ENCODE measurements at regions not wholly inside any gene's neighbourhood (a gene's known extent, or its start where the extent isn't known, plus 50 kb on each side); places are given as distances from the start of the nearest gene placed in this dataset.

DNA sequence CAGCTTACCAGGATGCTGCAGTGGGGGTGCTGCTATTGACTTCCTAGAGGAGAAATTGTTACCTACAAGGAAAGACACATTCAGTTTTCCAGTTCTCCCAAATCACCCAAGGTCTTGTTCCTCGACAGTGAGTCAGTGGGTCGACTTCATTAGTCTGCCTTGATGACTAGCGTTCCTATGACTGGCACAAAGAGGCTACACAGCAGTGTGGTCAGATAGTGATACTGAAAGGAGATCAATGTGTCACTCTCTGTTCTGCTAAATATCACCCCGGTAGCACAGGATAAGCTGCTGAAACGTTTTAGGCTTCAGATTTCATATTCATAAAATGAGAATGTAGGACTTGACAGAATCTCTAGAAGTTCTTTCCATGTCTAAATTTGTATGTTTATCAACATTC, 357.4 kb downstream of the LMX1A start:
- WGBS, 10 experiments: 0 to 93% (median 61%) methylated on average over 1 to 5 of the region's 5 CpGs; no CpG with 5 or more reads in 2 of the 10 experiments
- Histone ChIP-seq H3K4me1 (replicated peaks in 1 of 2) (no peaks in the 10 kb centered on the region), H3K27ac (no peak overlapping the region), H3K4me3 (no peak overlapping the region)
- ATAC-seq (replicated peaks in 6 of 8): no peak
- in situ Hi-C loops (cut with MboI; ENCODE audit: low pct_unique_long_range_greater_than_20kb in 2 of 9, low sequenced_read_pairs in 9 of 9, unreplicated experiment in 9 of 9): no loop called here

DNA sequence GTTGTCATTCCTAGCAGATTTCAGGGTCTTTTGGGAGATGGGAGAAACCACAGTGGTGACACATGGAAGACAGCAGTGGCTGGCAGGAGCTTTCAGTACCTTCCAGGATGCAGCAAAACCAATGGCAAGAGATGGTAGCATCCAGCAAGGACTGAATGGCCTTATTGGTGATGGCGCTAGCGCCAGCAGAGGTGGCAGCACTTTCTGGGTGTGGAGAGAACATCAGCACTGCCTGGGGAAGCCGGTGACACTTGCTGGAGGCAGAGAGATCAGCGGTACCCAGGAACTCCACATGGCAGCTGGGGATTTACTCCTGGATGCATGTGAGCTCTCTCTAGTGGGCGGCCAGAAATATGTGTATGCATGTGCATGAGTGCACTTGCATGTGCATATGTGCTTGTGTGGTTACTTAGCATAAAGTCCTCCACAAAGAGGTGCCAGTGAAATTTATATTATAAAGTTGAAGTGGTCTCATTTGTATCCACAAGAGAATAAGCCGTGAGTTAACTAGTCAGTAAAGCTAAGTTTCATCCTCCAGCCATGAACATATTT, 364.7 kb downstream of the LMX1A start:
- H3K4me1 ChIP-seq (replicated peaks in 1 of 2): no peaks in the 10 kb centered on the region
- in situ Hi-C loops (cut with MboI; ENCODE audit: low pct_unique_long_range_greater_than_20kb in 2 of 9, low sequenced_read_pairs in 9 of 9, unreplicated experiment in 9 of 9): no loop called here
- ATAC-seq (replicated peaks in 6 of 8): peak in 3 of 8 experiments; percentile 36 to 95 (median 78)
- no peak overlapping the region for H3K4me3 ChIP-seq
- H3K27ac ChIP-seq: no peak overlapping the region
- 15 to 100% (median 90%) methylated on average over 1 to 6 of the region's 6 CpGs; no CpG with 5 or more reads in 2 of the 10 experiments for WGBS, 10 experiments

DNA sequence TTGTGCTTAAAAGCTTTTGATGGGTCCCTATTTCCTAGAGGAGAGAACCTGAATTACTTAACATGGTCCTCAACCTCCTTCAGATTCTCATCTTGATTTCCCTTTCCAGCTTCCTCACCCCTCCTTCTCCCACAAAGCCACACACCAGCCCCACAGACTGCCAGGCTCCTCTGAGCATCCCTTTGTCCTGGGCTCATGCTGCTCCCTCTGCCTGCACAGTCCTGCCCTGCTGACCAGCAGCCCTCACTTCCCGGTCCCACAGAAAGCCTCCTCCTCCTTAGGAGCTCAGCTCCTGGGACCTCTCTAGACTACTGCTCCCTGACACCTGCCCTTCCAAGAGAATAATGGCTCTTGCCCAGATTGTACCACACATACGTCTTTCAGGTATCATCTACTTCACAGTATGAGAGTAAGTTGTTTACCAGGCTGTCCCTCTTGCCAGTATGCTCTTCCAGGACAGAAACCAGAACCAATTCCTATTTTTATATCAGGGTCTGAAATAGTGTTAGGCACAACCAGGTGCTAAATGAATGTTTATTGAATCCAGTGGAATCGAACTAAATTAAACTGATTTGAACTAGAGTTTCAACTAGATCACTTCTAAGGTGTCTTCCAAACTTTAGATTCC, 373.4 kb downstream of the LMX1A start:
- Histone ChIP-seq H3K27ac (no peak overlapping the region), H3K4me1 (replicated peaks in 1 of 2) (no peaks in the 10 kb centered on the region), H3K4me3 (no peak overlapping the region)
- ATAC-seq (replicated peaks in 6 of 8): peak in 1 of 8 experiments; percentile 26
- WGBS, 10 experiments: 41 to 100% (median 69%) methylated on average over 1 to 3 of the region's 3 CpGs; no CpG with 5 or more reads in 3 of the 10 experiments
- in situ Hi-C loops (cut with MboI; ENCODE audit: low pct_unique_long_range_greater_than_20kb in 2 of 9, low sequenced_read_pairs in 9 of 9, unreplicated experiment in 9 of 9): no loop called here

DNA sequence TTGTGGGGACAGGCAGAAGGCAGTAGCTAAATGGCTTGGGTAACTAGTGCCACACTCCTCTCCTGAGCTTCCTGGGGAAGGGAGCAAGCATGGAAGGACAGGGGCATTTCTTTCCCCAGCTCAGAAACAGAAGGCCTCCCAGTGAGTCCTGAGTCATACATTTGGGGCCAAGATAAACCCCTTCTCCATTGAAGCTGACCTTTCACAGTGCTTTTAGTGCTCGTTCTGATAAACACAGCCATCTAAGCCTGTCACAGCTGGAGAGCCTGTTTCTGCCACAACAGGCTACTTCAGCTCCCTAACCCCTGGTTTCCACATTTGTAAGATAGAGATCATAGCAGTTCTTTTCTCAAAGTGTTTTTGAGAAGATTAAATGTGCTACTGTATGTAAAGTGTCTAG, 374.0 kb downstream of the LMX1A start:
- H3K27ac ChIP-seq: no peak overlapping the region
- ATAC-seq (replicated peaks in 6 of 8): no peak
- WGBS, 10 experiments: 0 to 57% (median 14%) methylated on average over 1 of the region's 1 CpG; no CpG with 5 or more reads in 4 of the 10 experiments

DNA sequence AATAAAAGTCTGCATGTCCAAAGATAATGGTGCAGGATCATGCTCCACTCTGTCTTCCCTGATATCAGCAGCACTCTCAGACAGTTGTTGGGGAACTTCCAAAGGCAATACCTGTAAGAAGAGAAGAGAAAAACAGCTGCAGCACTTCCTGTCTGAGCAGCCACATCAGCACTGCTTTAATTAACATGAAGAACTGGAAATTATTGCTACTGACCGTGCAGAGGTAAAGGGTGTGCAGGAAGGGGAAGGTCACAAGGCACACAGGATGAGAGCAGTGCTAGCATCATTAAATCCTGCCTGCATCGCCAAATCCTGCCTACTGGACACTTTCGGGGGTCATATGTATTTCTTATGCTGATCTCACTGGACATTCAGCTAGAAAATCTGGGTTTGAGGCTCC, 379.0 kb downstream of the LMX1A start:
- Histone ChIP-seq H3K4me1 (replicated peaks in 1 of 2) (no peaks in the 10 kb centered on the region), H3K4me3 (no peak overlapping the region), H3K27ac (no peak overlapping the region)
- peak in 1 of 8 experiments; percentile 38 for ATAC-seq (replicated peaks in 6 of 8)
- 0 to 100% (median 65%) methylated on average over 1 to 3 of the region's 3 CpGs; no CpG with 5 or more reads in 2 of the 10 experiments for WGBS, 10 experiments
- in situ Hi-C loops (cut with MboI; ENCODE audit: low pct_unique_long_range_greater_than_20kb in 2 of 9, low sequenced_read_pairs in 9 of 9, unreplicated experiment in 9 of 9): no loop called here

More for the DNA sequence above, 374.0 kb downstream of the LMX1A start:
- in situ Hi-C loops (cut with MboI; ENCODE audit: low pct_unique_long_range_greater_than_20kb in 2 of 9, low sequenced_read_pairs in 9 of 9, unreplicated experiment in 9 of 9): no loop called here
- H3K4me1 ChIP-seq (replicated peaks in 1 of 2): no peaks in the 10 kb centered on the region
- H3K4me3 ChIP-seq: no peak overlapping the region

DNA sequence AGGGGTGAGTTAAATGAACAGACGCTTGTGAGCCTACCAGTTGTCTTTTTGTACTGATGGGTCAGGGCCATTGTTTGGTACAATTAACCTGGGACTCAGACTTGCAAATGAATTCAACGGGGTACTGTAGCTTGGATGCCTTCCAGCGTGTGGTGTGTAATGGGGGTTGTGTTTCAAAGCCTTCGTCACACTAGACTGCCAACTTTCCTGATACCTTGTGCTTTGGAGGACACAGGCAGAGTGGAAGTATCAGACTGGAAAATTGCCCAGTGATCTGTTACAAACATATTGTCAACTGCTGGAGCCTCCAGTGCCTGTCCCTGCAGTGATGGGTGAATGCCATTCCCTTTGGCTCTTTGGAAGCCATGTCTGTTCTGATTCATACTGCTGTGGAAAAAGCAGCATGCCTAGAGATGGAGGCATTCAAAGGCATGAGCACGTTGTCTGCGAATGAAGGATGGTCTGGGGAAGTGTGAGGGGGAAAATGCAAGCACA, 384.5 kb downstream of the LMX1A start:
- 20 to 100% (median 53%) methylated on average over 2 to 6 of the region's 6 CpGs; no CpG with 5 or more reads in 3 of the 10 experiments for WGBS, 10 experiments
- in situ Hi-C loops (cut with MboI; ENCODE audit: low pct_unique_long_range_greater_than_20kb in 2 of 9, low sequenced_read_pairs in 9 of 9, unreplicated experiment in 9 of 9): no loop called here
- peak in 1 of 8 experiments; percentile 8 for ATAC-seq (replicated peaks in 6 of 8)
- H3K27ac ChIP-seq: no peak overlapping the region
- no peak overlapping the region for H3K4me3 ChIP-seq
- no peaks in the 10 kb centered on the region for H3K4me1 ChIP-seq (replicated peaks in 1 of 2)

DNA sequence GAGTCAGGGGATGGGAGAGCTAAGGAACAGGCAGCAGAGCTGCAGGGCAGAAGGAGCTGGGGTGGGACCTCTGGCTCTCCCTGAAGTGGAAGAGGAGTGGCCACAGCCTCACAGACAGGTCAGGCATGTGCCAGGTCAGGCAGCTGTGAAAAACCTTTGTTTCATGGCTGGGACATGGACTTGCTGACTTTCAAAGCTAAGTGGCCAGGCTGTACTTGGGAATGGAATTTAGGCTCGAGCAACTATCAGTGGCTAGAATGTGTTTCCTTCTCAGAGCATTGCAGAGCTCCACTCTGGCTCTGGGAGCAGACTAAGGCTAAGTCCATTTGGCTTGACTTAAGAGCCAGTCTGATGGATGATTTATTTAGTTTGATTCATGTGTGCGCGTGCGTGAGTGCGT, 385.1 kb downstream of the LMX1A start:
- H3K27ac ChIP-seq: no peak overlapping the region
- ATAC-seq (replicated peaks in 6 of 8): no peak
- in situ Hi-C loops (cut with MboI; ENCODE audit: low pct_unique_long_range_greater_than_20kb in 2 of 9, low sequenced_read_pairs in 9 of 9, unreplicated experiment in 9 of 9): no loop called here
- H3K4me3 ChIP-seq: no peak overlapping the region
- H3K4me1 ChIP-seq (replicated peaks in 1 of 2): no peaks in the 10 kb centered on the region
- 72 to 100% (median 89%) methylated on average over 4 to 5 of the region's 5 CpGs; no CpG with 5 or more reads in 2 of the 10 experiments for WGBS, 10 experiments

DNA sequence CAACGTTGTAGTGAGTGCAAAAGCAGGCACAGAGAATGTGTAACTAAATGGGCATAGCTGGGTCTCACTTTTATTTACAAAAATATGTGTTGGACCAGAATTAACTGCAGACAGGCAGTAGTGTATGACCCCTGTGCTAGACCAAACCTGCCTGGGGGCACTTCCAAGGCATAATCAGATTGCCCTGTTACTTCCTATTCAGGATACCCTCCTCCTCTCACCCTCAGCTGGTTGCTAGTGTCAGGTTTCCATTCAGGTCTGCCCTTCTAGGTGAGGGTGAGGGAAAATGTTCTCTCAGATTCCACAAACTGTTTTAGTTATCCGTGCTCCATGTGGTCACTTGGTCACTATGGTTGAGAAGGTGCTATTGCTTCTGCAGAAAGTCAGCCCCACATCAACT, 387.3 kb downstream of the LMX1A start:
- no peak overlapping the region for H3K4me3 ChIP-seq
- in situ Hi-C loops (cut with MboI; ENCODE audit: low pct_unique_long_range_greater_than_20kb in 2 of 9, low sequenced_read_pairs in 9 of 9, unreplicated experiment in 9 of 9): no loop called here
- no peak for ATAC-seq (replicated peaks in 6 of 8)
- no peak overlapping the region for H3K27ac ChIP-seq
- H3K4me1 ChIP-seq (replicated peaks in 1 of 2): no peaks in the 10 kb centered on the region
- WGBS, 10 experiments: 0 to 86% (median 59%) methylated on average over 1 of the region's 2 CpGs; no CpG with 5 or more reads in 2 of the 10 experiments

DNA sequence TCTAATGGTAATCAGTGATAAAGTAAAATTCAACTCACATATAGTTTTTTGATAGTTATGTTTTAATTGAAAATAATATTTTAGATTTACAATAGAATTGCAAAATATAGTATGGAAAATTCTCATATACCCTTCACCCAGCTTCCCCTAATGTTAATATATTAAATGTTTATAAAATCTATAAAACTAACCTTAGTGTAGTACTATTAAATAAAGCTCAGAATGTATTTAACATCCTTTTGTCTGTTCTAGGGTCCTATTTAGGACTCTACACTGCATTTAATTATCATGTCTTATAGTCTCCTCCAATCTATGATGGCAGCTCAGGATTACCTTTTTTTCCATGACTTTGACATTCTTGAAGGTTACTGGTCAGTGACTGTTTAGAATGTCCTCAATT, 389.2 kb downstream of the LMX1A start:
- Histone ChIP-seq H3K4me1 (replicated peaks in 1 of 2) (no peaks in the 10 kb centered on the region), H3K27ac (no peak overlapping the region), H3K4me3 (no peak overlapping the region)
- no peak for ATAC-seq (replicated peaks in 6 of 8)
- in situ Hi-C loops (cut with MboI; ENCODE audit: low pct_unique_long_range_greater_than_20kb in 2 of 9, low sequenced_read_pairs in 9 of 9, unreplicated experiment in 9 of 9): no loop called here

DNA sequence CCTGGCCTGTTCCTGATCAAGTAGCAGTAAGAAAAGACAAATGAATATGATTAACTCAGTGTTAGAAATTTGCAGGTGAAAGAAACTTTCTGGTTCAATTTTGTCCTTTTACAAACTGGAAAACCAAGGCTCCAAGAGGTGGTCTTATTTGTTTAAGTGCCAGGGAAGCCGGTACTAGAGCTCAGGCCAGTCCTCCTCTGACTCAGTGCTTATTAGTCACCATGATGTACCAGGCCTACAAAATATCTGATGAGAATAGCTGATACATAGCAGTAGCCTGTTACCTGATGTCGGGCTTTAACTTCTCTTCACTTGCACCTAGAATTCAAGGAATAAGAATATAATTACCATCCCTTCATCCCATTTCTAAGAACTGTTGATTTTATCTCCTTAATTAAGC, 394.8 kb downstream of the LMX1A start:
- ATAC-seq (replicated peaks in 6 of 8): peak in 1 of 8 experiments; percentile 56
- Histone ChIP-seq H3K4me1 (replicated peaks in 1 of 2) (peaks cover 0 to 11% of the 10 kb centered on the region in 2 donors), H3K27ac (no peak overlapping the region), H3K4me3 (no peak overlapping the region)
- in situ Hi-C loops (cut with MboI; ENCODE audit: low pct_unique_long_range_greater_than_20kb in 2 of 9, low sequenced_read_pairs in 9 of 9, unreplicated experiment in 9 of 9): no loop called here
- 60 to 87% (median 79%) methylated on average over 1 to 2 of the region's 2 CpGs; no CpG with 5 or more reads in 4 of the 10 experiments for WGBS, 10 experiments

DNA sequence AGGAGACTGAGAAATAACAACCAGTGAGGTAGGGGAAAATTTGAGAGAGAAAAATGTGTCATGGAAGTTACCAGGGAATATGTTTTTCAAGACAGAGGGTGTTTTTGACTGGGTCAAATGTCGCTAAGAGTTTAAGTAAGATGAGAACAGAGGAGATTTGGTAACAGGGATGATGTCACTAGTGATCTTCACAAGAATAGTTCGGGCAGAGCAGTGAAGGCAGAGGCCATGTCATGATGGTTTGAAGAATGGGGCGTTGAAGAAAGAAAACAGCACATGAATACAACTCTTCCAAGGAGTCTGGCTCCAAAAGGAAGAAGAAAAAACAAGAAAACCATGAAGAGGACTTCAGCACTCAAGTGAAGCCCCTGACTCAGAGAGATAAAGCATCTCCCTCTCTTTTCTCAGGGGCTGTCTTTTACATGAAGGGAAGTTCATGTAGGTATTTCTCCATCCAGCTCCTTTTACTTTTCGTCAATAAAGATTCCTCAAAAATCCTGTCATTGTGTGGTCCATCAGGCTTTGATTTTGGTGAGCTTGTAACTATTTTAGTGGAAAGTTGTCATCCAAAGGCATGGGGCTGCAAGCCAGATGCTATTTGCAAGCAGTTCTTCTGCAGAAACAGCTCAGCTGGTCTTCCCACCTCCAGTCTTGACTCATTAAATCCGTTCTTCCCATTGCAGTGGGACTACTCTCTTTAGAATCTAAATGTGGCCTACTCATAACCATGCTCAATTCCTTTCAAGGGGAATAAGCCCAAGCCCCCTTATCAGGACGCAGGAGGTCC, 397.3 kb downstream of the LMX1A start:
- H3K4me3 ChIP-seq: no peak overlapping the region
- H3K27ac ChIP-seq: no peak overlapping the region
- ATAC-seq (replicated peaks in 6 of 8): no peak
- WGBS, 10 experiments: 0 to 95% (median 74%) methylated on average over 1 to 6 of the region's 6 CpGs
- in situ Hi-C loops (cut with MboI; ENCODE audit: low pct_unique_long_range_greater_than_20kb in 2 of 9, low sequenced_read_pairs in 9 of 9, unreplicated experiment in 9 of 9): no loop called here
- H3K4me1 ChIP-seq (replicated peaks in 1 of 2): peaks cover 0 to 11% of the 10 kb centered on the region in 2 donors

DNA sequence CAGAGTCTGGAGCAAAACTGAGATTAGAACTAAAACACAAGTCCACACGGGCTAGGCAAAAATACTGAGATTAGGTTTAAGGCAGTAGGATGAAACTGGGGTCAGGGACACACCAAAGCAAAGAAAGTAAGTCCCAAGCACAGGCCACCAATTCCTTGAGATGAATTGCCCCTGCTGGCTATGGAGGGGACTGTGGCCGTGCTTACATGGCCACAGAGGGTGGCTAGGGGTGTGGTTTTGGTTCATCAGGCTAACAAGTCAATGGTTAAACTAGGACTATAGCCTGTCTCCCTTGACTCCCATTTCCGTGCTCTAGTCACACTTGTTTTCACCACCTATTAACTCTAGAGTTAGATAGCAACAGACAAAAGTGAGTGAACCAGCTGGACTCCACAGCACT, 394.8 kb downstream of the PBX1 start:
- in situ Hi-C loops (cut with MboI; ENCODE audit: low pct_unique_long_range_greater_than_20kb in 2 of 9, low sequenced_read_pairs in 9 of 9, unreplicated experiment in 9 of 9): no loop called here
- no peak overlapping the region for H3K27ac ChIP-seq
- H3K4me3 ChIP-seq: no peak overlapping the region
- no peak for ATAC-seq (replicated peaks in 6 of 8)
- WGBS, 10 experiments: 0 to 93% (median 50%) methylated on average over 1 to 3 of the region's 3 CpGs; no CpG with 5 or more reads in 2 of the 10 experiments
- H3K4me1 ChIP-seq (replicated peaks in 1 of 2): no peaks in the 10 kb centered on the region

DNA sequence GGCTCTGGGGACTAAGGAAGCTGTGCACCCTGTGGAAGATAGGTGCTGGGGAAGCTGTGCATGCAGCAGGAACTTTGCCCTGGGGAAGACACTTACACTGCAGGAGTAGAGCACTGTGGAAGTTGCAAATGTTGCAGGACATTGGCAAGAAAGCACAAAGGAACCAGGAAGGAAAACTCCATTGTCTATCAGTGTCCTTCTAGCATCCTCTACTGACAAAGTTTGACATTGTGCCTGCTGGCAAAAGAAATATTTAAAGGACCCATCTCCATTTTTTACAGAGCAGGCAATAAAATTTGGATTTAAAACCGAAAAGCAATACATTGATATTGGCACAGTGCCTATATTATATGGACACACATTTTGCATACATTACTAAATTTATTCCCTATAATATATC, 394.1 kb downstream of the PBX1 start:
- 0 to 100% (median 76%) methylated on average over 1 of the region's 1 CpG; no CpG with 5 or more reads in 2 of the 10 experiments for WGBS, 10 experiments
- Histone ChIP-seq H3K27ac (no peak overlapping the region), H3K4me3 (no peak overlapping the region), H3K4me1 (replicated peaks in 1 of 2) (no peaks in the 10 kb centered on the region)
- in situ Hi-C loops (cut with MboI; ENCODE audit: low pct_unique_long_range_greater_than_20kb in 2 of 9, low sequenced_read_pairs in 9 of 9, unreplicated experiment in 9 of 9): no loop called here
- ATAC-seq (replicated peaks in 6 of 8): peak in 1 of 8 experiments; percentile 49
